GM23338 (cell line): ENCODE measurements at regions not wholly inside any gene's neighbourhood (a gene's known extent, or its start where the extent isn't known, plus 50 kb on each side); places are given as distances from the start of the nearest gene placed in this dataset.

Experiments used
- CREB1 ChIP-seq: fragments of 250-450 bp; sonication (Bioruptor Pico); IDR thresholded peaks from 2 replicates; pipeline ENCODE4 v1.5.0; 2020; ENCODE audit warnings: low read depth, mild to moderate bottlenecking, moderate library complexity
- EZH2 ChIP-seq: fragments of 200-600 bp; sonication (generic); IDR thresholded peaks from one replicate; pipeline ENCODE4 v1.8.0; 2017; ENCODE audit warnings: antibody characterized with exemption, mild to moderate bottlenecking, low read depth; ENCODE audit not compliant: unreplicated experiment
- EZH2phosphoT487 ChIP-seq: fragments of 200-600 bp; sonication (generic); IDR thresholded peaks from one replicate; pipeline ENCODE4 v1.8.1; 2018; ENCODE audit warnings: antibody characterized with exemption; ENCODE audit not compliant: unreplicated experiment
- JUNB ChIP-seq: IDR thresholded peaks from one replicate; pipeline ENCODE4 v1.6.1; 2016; ENCODE audit warnings: antibody characterized with exemption; ENCODE audit not compliant: unreplicated experiment
- NANOG ChIP-seq: IDR thresholded peaks from 2 replicates; pipeline ENCODE4 v1.6.1; 2016; ENCODE audit warnings: antibody characterized with exemption, borderline replicate concordance
- POLR2AphosphoS5 ChIP-seq: IDR thresholded peaks from 2 replicates; pipeline ENCODE4 v1.6.1; 2016; ENCODE audit warnings: antibody characterized with exemption, low read depth
- STAT1 ChIP-seq: IDR thresholded peaks from one replicate; pipeline ENCODE4 v1.6.1; 2016; ENCODE audit warnings: antibody characterized with exemption; ENCODE audit not compliant: unreplicated experiment
- ZNF114 ChIP-seq: fragments of 250-450 bp; sonication (Bioruptor Pico); IDR thresholded peaks from 2 replicates; pipeline ENCODE4 v1.5.0; 2020; ENCODE audit warnings: mild to moderate bottlenecking, moderate library complexity
- ZNF331 ChIP-seq: fragments of 250-450 bp; sonication (Bioruptor Pico); IDR thresholded peaks from 2 replicates; pipeline ENCODE4 v1.5.0; 2020; ENCODE audit warnings: low read depth, mild to moderate bottlenecking, moderate library complexity
- TF ChIP-seq, protein P1 (sequence below), 2 experiments: fragments of 200-600 bp in 1 of 2; sonication (generic) in 1 of 2; conservative IDR thresholded peaks; 2 replicates each; pipeline versions ENCODE4 v1.5.1 to v1.6.1; 2016 to 2017; ENCODE audit warnings: antibody characterized with exemption in 2 of 2, low read depth in 2 of 2, mild to moderate bottlenecking in 2 of 2, moderate library complexity in 1 of 2
- TF ChIP-seq, protein P2 (sequence below): IDR thresholded peaks from 2 replicates; pipeline ENCODE4 v1.6.1; 2016; ENCODE audit warnings: antibody characterized with exemption
- TF ChIP-seq, protein P3 (sequence below): IDR thresholded peaks from one replicate; pipeline ENCODE4 v1.6.1; 2018; ENCODE audit warnings: antibody characterized with exemption; ENCODE audit not compliant: unreplicated experiment
- TF ChIP-seq, protein P4 (sequence below): fragments of 250-450 bp; sonication (Bioruptor Pico); IDR thresholded peaks from 2 replicates; pipeline ENCODE4 v1.5.0; 2020; ENCODE audit warnings: mild to moderate bottlenecking, moderate library complexity

DNA sequence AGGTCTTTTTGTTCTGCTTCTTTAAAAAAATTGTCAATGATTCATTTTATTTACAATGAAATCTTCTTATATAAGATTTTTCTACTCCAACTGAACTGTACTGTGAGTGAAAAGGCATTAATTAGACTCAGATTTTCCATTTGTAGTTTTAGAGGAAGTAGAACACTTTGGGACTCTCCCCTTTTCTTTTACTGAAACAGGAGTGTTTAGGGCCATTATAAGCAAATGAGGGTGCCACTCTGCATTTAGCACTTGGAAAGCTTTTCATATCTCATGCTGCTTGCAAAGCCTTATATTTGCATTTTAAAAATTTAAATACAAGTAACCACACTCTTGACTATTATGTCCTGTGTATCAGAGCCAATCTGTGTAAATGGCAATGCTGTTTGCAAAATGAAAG lies 584.3 kb downstream of the KLHL13 start:
- TF ChIP-seq, protein P1, sequence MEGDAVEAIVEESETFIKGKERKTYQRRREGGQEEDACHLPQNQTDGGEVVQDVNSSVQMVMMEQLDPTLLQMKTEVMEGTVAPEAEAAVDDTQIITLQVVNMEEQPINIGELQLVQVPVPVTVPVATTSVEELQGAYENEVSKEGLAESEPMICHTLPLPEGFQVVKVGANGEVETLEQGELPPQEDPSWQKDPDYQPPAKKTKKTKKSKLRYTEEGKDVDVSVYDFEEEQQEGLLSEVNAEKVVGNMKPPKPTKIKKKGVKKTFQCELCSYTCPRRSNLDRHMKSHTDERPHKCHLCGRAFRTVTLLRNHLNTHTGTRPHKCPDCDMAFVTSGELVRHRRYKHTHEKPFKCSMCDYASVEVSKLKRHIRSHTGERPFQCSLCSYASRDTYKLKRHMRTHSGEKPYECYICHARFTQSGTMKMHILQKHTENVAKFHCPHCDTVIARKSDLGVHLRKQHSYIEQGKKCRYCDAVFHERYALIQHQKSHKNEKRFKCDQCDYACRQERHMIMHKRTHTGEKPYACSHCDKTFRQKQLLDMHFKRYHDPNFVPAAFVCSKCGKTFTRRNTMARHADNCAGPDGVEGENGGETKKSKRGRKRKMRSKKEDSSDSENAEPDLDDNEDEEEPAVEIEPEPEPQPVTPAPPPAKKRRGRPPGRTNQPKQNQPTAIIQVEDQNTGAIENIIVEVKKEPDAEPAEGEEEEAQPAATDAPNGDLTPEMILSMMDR (conservative IDR thresholded peaks at IDR 0.05; ENCODE audit: low read depth in 2 of 2): no peak
- TF ChIP-seq EZH2: no peak
- TF ChIP-seq CREB1 (CRISPR knock-in tag): no peak
- TF ChIP-seq, protein P2, sequence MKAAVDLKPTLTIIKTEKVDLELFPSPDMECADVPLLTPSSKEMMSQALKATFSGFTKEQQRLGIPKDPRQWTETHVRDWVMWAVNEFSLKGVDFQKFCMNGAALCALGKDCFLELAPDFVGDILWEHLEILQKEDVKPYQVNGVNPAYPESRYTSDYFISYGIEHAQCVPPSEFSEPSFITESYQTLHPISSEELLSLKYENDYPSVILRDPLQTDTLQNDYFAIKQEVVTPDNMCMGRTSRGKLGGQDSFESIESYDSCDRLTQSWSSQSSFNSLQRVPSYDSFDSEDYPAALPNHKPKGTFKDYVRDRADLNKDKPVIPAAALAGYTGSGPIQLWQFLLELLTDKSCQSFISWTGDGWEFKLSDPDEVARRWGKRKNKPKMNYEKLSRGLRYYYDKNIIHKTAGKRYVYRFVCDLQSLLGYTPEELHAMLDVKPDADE: no peak
- no peak for TF ChIP-seq POLR2AphosphoS5
- TF ChIP-seq JUNB: no peak
- TF ChIP-seq, protein P3, sequence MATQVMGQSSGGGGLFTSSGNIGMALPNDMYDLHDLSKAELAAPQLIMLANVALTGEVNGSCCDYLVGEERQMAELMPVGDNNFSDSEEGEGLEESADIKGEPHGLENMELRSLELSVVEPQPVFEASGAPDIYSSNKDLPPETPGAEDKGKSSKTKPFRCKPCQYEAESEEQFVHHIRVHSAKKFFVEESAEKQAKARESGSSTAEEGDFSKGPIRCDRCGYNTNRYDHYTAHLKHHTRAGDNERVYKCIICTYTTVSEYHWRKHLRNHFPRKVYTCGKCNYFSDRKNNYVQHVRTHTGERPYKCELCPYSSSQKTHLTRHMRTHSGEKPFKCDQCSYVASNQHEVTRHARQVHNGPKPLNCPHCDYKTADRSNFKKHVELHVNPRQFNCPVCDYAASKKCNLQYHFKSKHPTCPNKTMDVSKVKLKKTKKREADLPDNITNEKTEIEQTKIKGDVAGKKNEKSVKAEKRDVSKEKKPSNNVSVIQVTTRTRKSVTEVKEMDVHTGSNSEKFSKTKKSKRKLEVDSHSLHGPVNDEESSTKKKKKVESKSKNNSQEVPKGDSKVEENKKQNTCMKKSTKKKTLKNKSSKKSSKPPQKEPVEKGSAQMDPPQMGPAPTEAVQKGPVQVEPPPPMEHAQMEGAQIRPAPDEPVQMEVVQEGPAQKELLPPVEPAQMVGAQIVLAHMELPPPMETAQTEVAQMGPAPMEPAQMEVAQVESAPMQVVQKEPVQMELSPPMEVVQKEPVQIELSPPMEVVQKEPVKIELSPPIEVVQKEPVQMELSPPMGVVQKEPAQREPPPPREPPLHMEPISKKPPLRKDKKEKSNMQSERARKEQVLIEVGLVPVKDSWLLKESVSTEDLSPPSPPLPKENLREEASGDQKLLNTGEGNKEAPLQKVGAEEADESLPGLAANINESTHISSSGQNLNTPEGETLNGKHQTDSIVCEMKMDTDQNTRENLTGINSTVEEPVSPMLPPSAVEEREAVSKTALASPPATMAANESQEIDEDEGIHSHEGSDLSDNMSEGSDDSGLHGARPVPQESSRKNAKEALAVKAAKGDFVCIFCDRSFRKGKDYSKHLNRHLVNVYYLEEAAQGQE: no peak
- TF ChIP-seq EZH2phosphoT487: no peak
- no peak for TF ChIP-seq STAT1
- no peak for TF ChIP-seq ZNF114 (CRISPR knock-in tag)
- TF ChIP-seq NANOG: no peak
- no peak for TF ChIP-seq ZNF331 (CRISPR knock-in tag)
- TF ChIP-seq, protein P4, sequence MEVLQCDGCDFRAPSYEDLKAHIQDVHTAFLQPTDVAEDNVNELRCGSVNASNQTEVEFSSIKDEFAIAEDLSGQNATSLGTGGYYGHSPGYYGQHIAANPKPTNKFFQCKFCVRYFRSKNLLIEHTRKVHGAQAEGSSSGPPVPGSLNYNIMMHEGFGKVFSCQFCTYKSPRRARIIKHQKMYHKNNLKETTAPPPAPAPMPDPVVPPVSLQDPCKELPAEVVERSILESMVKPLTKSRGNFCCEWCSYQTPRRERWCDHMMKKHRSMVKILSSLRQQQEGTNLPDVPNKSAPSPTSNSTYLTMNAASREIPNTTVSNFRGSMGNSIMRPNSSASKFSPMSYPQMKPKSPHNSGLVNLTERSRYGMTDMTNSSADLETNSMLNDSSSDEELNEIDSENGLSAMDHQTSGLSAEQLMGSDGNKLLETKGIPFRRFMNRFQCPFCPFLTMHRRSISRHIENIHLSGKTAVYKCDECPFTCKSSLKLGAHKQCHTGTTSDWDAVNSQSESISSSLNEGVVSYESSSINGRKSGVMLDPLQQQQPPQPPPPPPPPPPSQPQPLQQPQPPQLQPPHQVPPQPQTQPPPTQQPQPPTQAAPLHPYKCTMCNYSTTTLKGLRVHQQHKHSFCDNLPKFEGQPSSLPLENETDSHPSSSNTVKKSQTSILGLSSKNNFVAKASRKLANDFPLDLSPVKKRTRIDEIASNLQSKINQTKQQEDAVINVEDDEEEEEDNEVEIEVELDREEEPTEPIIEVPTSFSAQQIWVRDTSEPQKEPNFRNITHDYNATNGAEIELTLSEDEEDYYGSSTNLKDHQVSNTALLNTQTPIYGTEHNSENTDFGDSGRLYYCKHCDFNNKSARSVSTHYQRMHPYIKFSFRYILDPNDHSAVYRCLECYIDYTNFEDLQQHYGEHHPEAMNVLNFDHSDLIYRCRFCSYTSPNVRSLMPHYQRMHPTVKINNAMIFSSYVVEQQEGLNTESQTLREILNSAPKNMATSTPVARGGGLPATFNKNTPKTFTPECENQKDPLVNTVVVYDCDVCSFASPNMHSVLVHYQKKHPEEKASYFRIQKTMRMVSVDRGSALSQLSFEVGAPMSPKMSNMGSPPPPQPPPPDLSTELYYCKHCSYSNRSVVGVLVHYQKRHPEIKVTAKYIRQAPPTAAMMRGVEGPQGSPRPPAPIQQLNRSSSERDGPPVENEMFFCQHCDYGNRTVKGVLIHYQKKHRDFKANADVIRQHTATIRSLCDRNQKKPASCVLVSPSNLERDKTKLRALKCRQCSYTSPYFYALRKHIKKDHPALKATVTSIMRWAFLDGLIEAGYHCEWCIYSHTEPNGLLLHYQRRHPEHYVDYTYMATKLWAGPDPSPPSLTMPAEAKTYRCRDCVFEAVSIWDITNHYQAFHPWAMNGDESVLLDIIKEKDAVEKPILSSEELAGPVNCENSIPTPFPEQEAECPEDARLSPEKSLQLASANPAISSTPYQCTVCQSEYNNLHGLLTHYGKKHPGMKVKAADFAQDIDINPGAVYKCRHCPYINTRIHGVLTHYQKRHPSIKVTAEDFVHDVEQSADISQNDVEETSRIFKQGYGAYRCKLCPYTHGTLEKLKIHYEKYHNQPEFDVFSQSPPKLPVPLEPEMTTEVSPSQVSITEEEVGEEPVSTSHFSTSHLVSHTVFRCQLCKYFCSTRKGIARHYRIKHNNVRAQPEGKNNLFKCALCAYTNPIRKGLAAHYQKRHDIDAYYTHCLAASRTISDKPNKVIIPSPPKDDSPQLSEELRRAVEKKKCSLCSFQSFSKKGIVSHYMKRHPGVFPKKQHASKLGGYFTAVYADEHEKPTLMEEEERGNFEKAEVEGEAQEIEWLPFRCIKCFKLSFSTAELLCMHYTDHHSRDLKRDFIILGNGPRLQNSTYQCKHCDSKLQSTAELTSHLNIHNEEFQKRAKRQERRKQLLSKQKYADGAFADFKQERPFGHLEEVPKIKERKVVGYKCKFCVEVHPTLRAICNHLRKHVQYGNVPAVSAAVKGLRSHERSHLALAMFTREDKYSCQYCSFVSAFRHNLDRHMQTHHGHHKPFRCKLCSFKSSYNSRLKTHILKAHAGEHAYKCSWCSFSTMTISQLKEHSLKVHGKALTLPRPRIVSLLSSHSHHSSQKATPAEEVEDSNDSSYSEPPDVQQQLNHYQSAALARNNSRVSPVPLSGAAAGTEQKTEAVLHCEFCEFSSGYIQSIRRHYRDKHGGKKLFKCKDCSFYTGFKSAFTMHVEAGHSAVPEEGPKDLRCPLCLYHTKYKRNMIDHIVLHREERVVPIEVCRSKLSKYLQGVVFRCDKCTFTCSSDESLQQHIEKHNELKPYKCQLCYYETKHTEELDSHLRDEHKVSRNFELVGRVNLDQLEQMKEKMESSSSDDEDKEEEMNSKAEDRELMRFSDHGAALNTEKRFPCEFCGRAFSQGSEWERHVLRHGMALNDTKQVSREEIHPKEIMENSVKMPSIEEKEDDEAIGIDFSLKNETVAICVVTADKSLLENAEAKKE (CRISPR knock-in tag): no peak
